HepG2 (cell line): ENCODE measurements at regions not wholly inside any gene's neighbourhood (a gene's known extent, or its start where the extent isn't known, plus 50 kb on each side); places are given as distances from the start of the nearest gene placed in this dataset.

Experiments
- ATAC-seq: fragments of 200-7000 bp; cut with Tn5 transposase; 3 replicates; pipeline ENCODE4 v1.9.1; 2020; ENCODE audit warnings: mild to moderate bottlenecking, moderate library complexity
- BruUV-seq: library from RNA; stranded (reverse); fragments of 400-500 nt; replicated peaks from 2 replicates; lab custom pipeline; 2021; lab: Mats Ljungman, UMichigan
- CTCF ChIA-PET: fragments of 300-600 bp; formaldehyde crosslinking; extraction: SDS; loops from one replicate; lab custom pipeline; 2021; ENCODE audit warnings: low total read pairs, inconsistent platforms, low intra/inter-chr PET ratio; lab: Yijun Ruan, JAX
- POLR2A ChIA-PET: fragments of 350-600 bp; sonication (Branson Sonifier 250); formaldehyde crosslinking; loops from one replicate; lab custom pipeline; 2020; ENCODE audit warnings: antibody characterized with exemption, inconsistent platforms; lab: Yijun Ruan, JAX
- DNase-seq: peaks from one replicate; pipeline ENCODE4 v3.0.0-alpha.2; 2015; ENCODE audit warnings: low spot score
- FAIRE-seq: peaks from 3 replicates; lab custom pipeline; 2011; peaks lifted over from hg19 to GRCh38; lab: Jason Lieb, UNC
- H2AFZ ChIP-seq: one replicate; pipeline ENCODE4 v1.6.1; 2011; ENCODE audit warnings: low read length, inconsistent platforms
- H3K27ac ChIP-seq: fragments of 300-600 bp; 3 replicates; pipeline ENCODE4 v1.8.0; 2011; ENCODE audit warnings: mixed run types, mild to moderate bottlenecking, mixed read lengths, low read length, inconsistent platforms; ENCODE audit not compliant: insufficient read depth; ENCODE audit errors: extremely low read length
- H3K27me3 ChIP-seq, 2 experiments: fragments of 200-600 bp in 1 of 2; 2 replicates in 1 of 2; 3 replicates in 1 of 2; pipeline versions ENCODE4 v1.6.0 to v1.8.0; 2011; ENCODE audit warnings: low read length in 2 of 2, mild to moderate bottlenecking in 2 of 2, moderate library complexity in 2 of 2, inconsistent platforms in 1 of 2; ENCODE audit not compliant: insufficient read depth in 2 of 2, control insufficient read depth in 1 of 2
- H3K36me3 ChIP-seq, 2 experiments: fragments of 200-600 bp in 1 of 2; replicated peaks in 1 of 2; 2 replicates in 1 of 2; 3 replicates in 1 of 2; pipeline versions ENCODE4 v1.5.1 to v1.8.0; 2011; ENCODE audit warnings: low read length in 2 of 2, inconsistent platforms in 1 of 2; ENCODE audit not compliant: insufficient read depth in 2 of 2, control insufficient read depth in 1 of 2
- H3K4me1 ChIP-seq: 2 replicates; pipeline ENCODE4 v1.5.1; 2012; ENCODE audit warnings: low read length, inconsistent platforms; ENCODE audit not compliant: insufficient read depth
- H3K4me2 ChIP-seq: 2 replicates; pipeline ENCODE4 v1.6.0; 2011; ENCODE audit warnings: low read depth, low read length, inconsistent platforms
- H3K4me3 ChIP-seq, 3 experiments: fragments of 200-600 bp in 1 of 3; sonication (generic), shearing (Covaris generic) in 1 of 3; replicated peaks in 1 of 3; 2 replicates each; pipeline ENCODE4 v1.5.1; 2011 to 2016; ENCODE audit warnings: low read length in 3 of 3, inconsistent platforms in 2 of 3, low read depth in 2 of 3, mild to moderate bottlenecking in 2 of 3, control low read depth in 1 of 3, mixed read lengths in 1 of 3; ENCODE audit not compliant: insufficient read depth in 1 of 3
- H3K79me2 ChIP-seq: one replicate; pipeline ENCODE4 v1.6.1; 2011; ENCODE audit warnings: low read length, inconsistent platforms; ENCODE audit not compliant: insufficient read depth
- H3K9ac ChIP-seq: 2 replicates; pipeline ENCODE4 v1.6.0; 2011; ENCODE audit warnings: mild to moderate bottlenecking, low read depth, low read length, inconsistent platforms; ENCODE audit not compliant: insufficient read depth
- H3K9me3 ChIP-seq: 2 replicates; pipeline ENCODE4 v1.5.1; 2012; ENCODE audit warnings: mild to moderate bottlenecking, low read length
- H4K20me1 ChIP-seq: 2 replicates; pipeline ENCODE4 v1.6.0; 2011; ENCODE audit warnings: inconsistent platforms, mild to moderate bottlenecking, low read length, moderate library complexity; ENCODE audit not compliant: insufficient read depth
- PBX2 ChIP-seq: IDR thresholded peaks from 2 replicates; pipeline ENCODE4 v1.6.1; 2016; ENCODE audit warnings: control low read depth
- POGK ChIP-seq: sonication (generic); formaldehyde crosslinking; conservative IDR thresholded peaks from 2 replicates; pipeline ENCODE4 v1.8.0; 2022; ENCODE audit warnings: mild to moderate bottlenecking, moderate library complexity, missing genetic modification reagents
- RNF2 ChIP-seq: fragments of 450-650 bp; conservative IDR thresholded peaks from 2 replicates; pipeline ENCODE4 v1.6.1; 2016; ENCODE audit warnings: low read depth
- ZC3H4 ChIP-seq: sonication (generic); formaldehyde crosslinking; IDR thresholded peaks from 2 replicates; pipeline ENCODE4 v1.4.0; 2020; ENCODE audit warnings: missing genetic modification reagents, borderline replicate concordance
- ZNF576 ChIP-seq: sonication (generic); formaldehyde crosslinking; IDR thresholded peaks from 2 replicates; pipeline ENCODE4 v1.4.0; 2020; ENCODE audit warnings: mild to moderate bottlenecking, missing genetic modification reagents
- ZNF713 ChIP-seq: sonication (generic); formaldehyde crosslinking; IDR thresholded peaks from 2 replicates; pipeline ENCODE4 v1.4.0; 2020; ENCODE audit warnings: mild to moderate bottlenecking, missing genetic modification reagents
- ZSCAN29 ChIP-seq: sonication (generic); formaldehyde crosslinking; conservative IDR thresholded peaks from 2 replicates; pipeline ENCODE4 v1.4.0; 2020; ENCODE audit warnings: mild to moderate bottlenecking, missing genetic modification reagents
- WGBS: methylation state at CpG from one replicate; pipeline ENCODE4 v1.1.6; 2017; ENCODE audit warnings: low lambda C conversion rate; 5-methylcytosine and 5-hydroxymethylcytosine counted together
- in situ Hi-C: cut with HindIII; loops from 2 replicates; pipeline ENCODE4 v1.10.0; 2017; ENCODE audit warnings: low pct_unique_long_range_greater_than_20kb; ENCODE audit not compliant: extremely low pct_ligation_motif_present
- intact Hi-C: fragments of 100-400 bp; cut with micrococcal nuclease; formaldehyde crosslinking; loops from one replicate; pipeline ENCODE4 v1.10.0; 2022; ENCODE audit not compliant: unreplicated experiment

DNA sequence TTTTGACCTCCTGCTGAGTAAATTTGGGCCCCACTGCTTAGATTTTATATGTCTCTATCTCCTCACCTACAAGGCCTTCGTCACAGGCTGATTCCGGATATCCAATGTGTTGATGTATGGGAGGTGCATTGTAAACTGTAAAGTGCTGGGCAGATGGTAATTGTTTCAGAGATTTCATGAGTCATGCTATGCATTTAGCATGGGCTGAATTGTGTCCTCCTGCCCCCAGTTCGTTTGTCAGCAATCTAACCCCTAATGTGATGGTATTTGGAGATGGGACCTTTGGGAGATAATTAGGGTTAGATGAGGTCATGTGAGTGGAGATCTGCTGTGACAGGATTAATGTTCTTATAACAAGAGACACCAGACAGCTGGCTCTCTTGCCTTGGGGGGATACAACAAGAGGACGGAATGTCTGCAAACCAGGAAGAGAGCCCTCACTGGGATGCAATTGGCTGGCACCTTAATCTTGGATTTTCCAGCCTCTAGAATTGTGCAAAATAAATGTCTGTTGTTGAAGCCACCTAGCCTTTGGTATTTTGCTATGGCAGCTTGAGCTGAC is 101.8 kb upstream of the NLRP1 start:
- intact Hi-C loops = no loop called here
- POLR2A ChIA-PET = no interaction called here
- no peaks in the 10 kb centered on the region for H3K9me3 ChIP-seq
- ATAC-seq = no peak
- H4K20me1 ChIP-seq = no peaks in the 10 kb centered on the region
- H3K27ac ChIP-seq = no peak overlapping the region
- H3K4me2 ChIP-seq = no peak overlapping the region
- no peak for DNase-seq
- CTCF ChIA-PET = no interaction called here
- H3K36me3 ChIP-seq = no peaks in the 10 kb centered on the region
- no peak overlapping the region for H3K9ac ChIP-seq
- H3K79me2 ChIP-seq = no peaks in the 10 kb centered on the region
- WGBS = 48% methylated on average over 4 of the region's 4 CpGs
- no TSS peak for BruUV-seq
- H2AFZ ChIP-seq = no peak overlapping the region
- peaks cover 1 to 11% of the 10 kb centered on the region in 2 experiments; a peak in 1 of 5 replicates for H3K27me3 ChIP-seq
- in situ Hi-C loops = no loop called here
- H3K4me1 ChIP-seq = no peaks in the 10 kb centered on the region
- no peak overlapping the region for H3K4me3 ChIP-seq
- FAIRE-seq = no peak
- TF ChIP-seq ZNF713 (no peak), ZC3H4 (CRISPR knock-in tag) (no peak)

GRCh38 chr17:5687646-5688045 is 103.3 kb upstream of the NLRP1 start:
- H3K4me2 ChIP-seq = no peak overlapping the region
- peaks cover 1 to 11% of the 10 kb centered on the region in 2 experiments; a peak in 1 of 5 replicates for H3K27me3 ChIP-seq
- WGBS = 0% methylated on average over 8 of the region's 8 CpGs
- no peaks in the 10 kb centered on the region for H3K9me3 ChIP-seq
- H3K4me1 ChIP-seq = no peaks in the 10 kb centered on the region
- intact Hi-C loops = no loop called here
- H4K20me1 ChIP-seq = no peaks in the 10 kb centered on the region
- no peak overlapping the region for H2AFZ ChIP-seq
- CTCF ChIA-PET = no interaction called here
- ATAC-seq (no peak), FAIRE-seq (no peak), DNase-seq (no peak)
- in situ Hi-C loops = no loop called here
- H3K9ac ChIP-seq = no peak overlapping the region
- BruUV-seq = no TSS peak
- POLR2A ChIA-PET = no interaction called here
- H3K36me3 ChIP-seq = no peaks in the 10 kb centered on the region
- no peaks in the 10 kb centered on the region for H3K79me2 ChIP-seq
- no peak overlapping the region for H3K4me3 ChIP-seq
- no peak for TF ChIP-seq RNF2
- no peak for TF ChIP-seq POGK
- TF ChIP-seq ZNF576 = no peak
- no peak for TF ChIP-seq ZSCAN29 (CRISPR knock-in tag)
- TF ChIP-seq PBX2 (CRISPR knock-in tag) = no peak
- no peak overlapping the region for H3K27ac ChIP-seq
